GM12878 (cell line): ENCODE measurements at regions not wholly inside any gene's neighbourhood (a gene's known extent, or its start where the extent isn't known, plus 50 kb on each side); places are given as distances from the start of the nearest gene placed in this dataset.

ENCODE experiments used
- ATAC-seq: fragments of 200-7000 bp; cut with Tn5 transposase; 3 replicates; pipeline ENCODE4 v1.9.1; 2020; ENCODE audit warnings: mild to moderate bottlenecking, moderate library complexity
- BruUV-seq: library from RNA; stranded (reverse); fragments of 400-500 nt; replicated peaks from 2 replicates; lab custom pipeline; 2021; lab: Mats Ljungman, UMichigan
- CTCF ChIA-PET: fragments of 300-600 bp; sonication (Branson Sonifier 250); formaldehyde crosslinking; extraction: SDS; loops from one replicate; lab custom pipeline; 2021; ENCODE audit warnings: inconsistent platforms; lab: Yijun Ruan, JAX
- POLR2A ChIA-PET: fragments of 350-600 bp; formaldehyde crosslinking; extraction: SDS; loops from one replicate; lab custom pipeline; 2021; ENCODE audit warnings: inconsistent platforms; lab: Charles Lee
- RAD21 ChIA-PET: fragments of 300-600 bp; sonication (Branson Sonifier 250); formaldehyde crosslinking; loops from one replicate; lab custom pipeline; 2023; ENCODE audit warnings: antibody characterized with exemption; ENCODE audit not compliant: unreplicated experiment; lab: Charles Lee
- SMC1A ChIA-PET: fragments of 300-600 bp; sonication (Branson Sonifier 250); formaldehyde crosslinking; loops from one replicate; lab custom pipeline; 2023; ENCODE audit not compliant: unreplicated experiment, uncharacterized antibody; lab: Charles Lee
- DNase-seq: peaks from one replicate; pipeline ENCODE4 v3.0.0-alpha.2; 2011; ENCODE audit warnings: low read depth, low spot score
- FAIRE-seq: peaks from 3 replicates; lab custom pipeline; 2011; peaks lifted over from hg19 to GRCh38; lab: Jason Lieb, UNC
- H2AFZ ChIP-seq: 2 replicates; pipeline ENCODE4 v1.6.0; 2011; ENCODE audit warnings: low read depth, low read length, control low read depth; ENCODE audit not compliant: control insufficient read depth
- H3K27ac ChIP-seq: 2 replicates; pipeline ENCODE4 v1.5.1; 2011; ENCODE audit warnings: control low read depth; ENCODE audit not compliant: control insufficient read depth, insufficient read depth
- H3K27me3 ChIP-seq, 2 experiments: replicated peaks in 1 of 2; 2 replicates each; pipeline versions ENCODE4 v1.6.0 to v1.6.1; 2011; ENCODE audit warnings: low read length in 1 of 2; ENCODE audit not compliant: control insufficient read depth in 2 of 2, insufficient read depth in 2 of 2
- H3K36me3 ChIP-seq, 2 experiments: 2 replicates each; pipeline ENCODE4 v1.5.1; 2011; ENCODE audit warnings: low read length in 1 of 2; ENCODE audit not compliant: control insufficient read depth in 2 of 2, insufficient read depth in 2 of 2
- H3K4me1 ChIP-seq: 2 replicates; pipeline ENCODE4 v1.6.1; 2011; ENCODE audit warnings: mild to moderate bottlenecking, low read length, moderate library complexity, mixed read lengths; ENCODE audit not compliant: control insufficient read depth, insufficient read depth
- H3K4me2 ChIP-seq: 2 replicates; pipeline ENCODE4 v1.6.0; 2011; ENCODE audit warnings: control low read depth; ENCODE audit not compliant: control insufficient read depth, insufficient read depth
- H3K4me3 ChIP-seq: fragments of 200-600 bp; sonication (generic); 2 replicates; pipeline ENCODE4 v1.5.1; 2016
- H3K79me2 ChIP-seq: 2 replicates; pipeline ENCODE4 v1.6.0; 2011; ENCODE audit warnings: low read length; ENCODE audit not compliant: control insufficient read depth, insufficient read depth
- H3K9ac ChIP-seq: 2 replicates; pipeline ENCODE4 v1.8.0; 2011; ENCODE audit warnings: low read length, control low read depth, mixed read lengths; ENCODE audit not compliant: control insufficient read depth, insufficient read depth
- H3K9me3 ChIP-seq: replicated peaks from 3 replicates; pipeline ENCODE4 v1.5.1; 2011; ENCODE audit warnings: mild to moderate bottlenecking, low read length; ENCODE audit not compliant: control insufficient read depth, insufficient read depth
- H4K20me1 ChIP-seq: 2 replicates; pipeline ENCODE4 v1.6.0; 2011; ENCODE audit not compliant: control insufficient read depth, insufficient read depth
- CBFB ChIP-seq: IDR thresholded peaks from 2 replicates; pipeline ENCODE4 v1.6.1; 2016; ENCODE audit warnings: antibody characterized with exemption, low read depth
- CBX3 ChIP-seq: fragments of 200-600 bp; sonication (generic); IDR thresholded peaks from 2 replicates; pipeline ENCODE4 v1.6.1; 2016; ENCODE audit warnings: low read depth, borderline replicate concordance
- CEBPB ChIP-seq, 2 experiments: fragments of 150-350 bp in 1 of 2; IDR thresholded peaks; 2 replicates each; pipeline ENCODE4 v1.6.1; 2012 to 2014; ENCODE audit warnings: low read depth in 2 of 2, low read length in 2 of 2, borderline replicate concordance in 1 of 2, inconsistent platforms in 1 of 2
- DPF2 ChIP-seq: fragments of 450-650 bp; IDR thresholded peaks from 2 replicates; pipeline ENCODE4 v1.6.1; 2017; ENCODE audit warnings: mild to moderate bottlenecking
- FOXK2 ChIP-seq: fragments of 450-650 bp; IDR thresholded peaks from 2 replicates; pipeline ENCODE4 v1.6.1; 2017; ENCODE audit warnings: mild to moderate bottlenecking, moderate library complexity
- JUNB ChIP-seq: IDR thresholded peaks from 2 replicates; pipeline ENCODE4 v1.6.1; 2016; ENCODE audit warnings: antibody characterized with exemption, mild to moderate bottlenecking
- LARP7 ChIP-seq: fragments of 450-650 bp; IDR thresholded peaks from 2 replicates; pipeline ENCODE4 v1.6.1; 2017; ENCODE audit warnings: mild to moderate bottlenecking
- MTA2 ChIP-seq: fragments of 450-650 bp; IDR thresholded peaks from 2 replicates; pipeline ENCODE4 v1.6.1; 2016; ENCODE audit warnings: low read depth, mild to moderate bottlenecking, moderate library complexity
- MYB ChIP-seq: fragments of 150-350 bp; IDR thresholded peaks from 2 replicates; pipeline ENCODE4 v1.6.1; 2014; ENCODE audit warnings: mild to moderate bottlenecking, low read depth, low read length, borderline replicate concordance
- NFIC ChIP-seq: IDR thresholded peaks from 2 replicates; pipeline ENCODE4 v1.6.1; 2012; ENCODE audit warnings: low read depth, mild to moderate bottlenecking, inconsistent platforms, low read length, moderate library complexity
- PML ChIP-seq: IDR thresholded peaks from 2 replicates; pipeline ENCODE4 v1.6.1; 2012; ENCODE audit warnings: low read length, inconsistent platforms
- SIX5 ChIP-seq: IDR thresholded peaks from 2 replicates; pipeline ENCODE4 v1.6.1; 2011; ENCODE audit warnings: mild to moderate bottlenecking, low read depth, low read length, moderate library complexity; ENCODE audit not compliant: severe bottlenecking
- SUPT20H ChIP-seq: IDR thresholded peaks from 2 replicates; pipeline ENCODE4 v1.6.1; 2011; ENCODE audit warnings: low read depth, mild to moderate bottlenecking, low read length, moderate library complexity, borderline replicate concordance; ENCODE audit not compliant: control insufficient read depth
- ZBED1 ChIP-seq: IDR thresholded peaks from 2 replicates; pipeline ENCODE4 v1.6.1; 2016; ENCODE audit warnings: borderline replicate concordance
- ZNF207 ChIP-seq: fragments of 450-650 bp; IDR thresholded peaks from 2 replicates; pipeline ENCODE4 v1.6.1; 2014; ENCODE audit warnings: antibody characterized with exemption, mild to moderate bottlenecking, borderline replicate concordance
- WGBS: methylation state at CpG from one replicate; pipeline ENCODE4 v1.1.6; 2016; ENCODE audit warnings: low lambda C conversion rate; ENCODE audit not compliant: insufficient replicate concordance, insufficient coverage; ENCODE audit errors: missing lambda C conversion rate; 5-methylcytosine and 5-hydroxymethylcytosine counted together
- in situ Hi-C: fragments of 300-500 bp; cut with MboI; formaldehyde crosslinking; loops from 9 replicates; pipeline ENCODE4 v1.14.3; 2018; ENCODE audit warnings: mixed read lengths
- intact Hi-C: fragments of 100-400 bp; cut with micrococcal nuclease; formaldehyde crosslinking; loops from one replicate; pipeline ENCODE4 v1.14.2; 2022; ENCODE audit not compliant: unreplicated experiment
- TF ChIP-seq, protein P1 (sequence below): IDR thresholded peaks from 2 replicates; pipeline ENCODE4 v1.6.1; 2012; ENCODE audit warnings: low read depth, low read length, improper control_type of control experiment
- TF ChIP-seq, protein P2 (sequence below): IDR thresholded peaks from 2 replicates; pipeline ENCODE4 v1.6.1; 2011; ENCODE audit warnings: low read depth, low read length, improper control_type of control experiment, borderline replicate concordance

DNA sequence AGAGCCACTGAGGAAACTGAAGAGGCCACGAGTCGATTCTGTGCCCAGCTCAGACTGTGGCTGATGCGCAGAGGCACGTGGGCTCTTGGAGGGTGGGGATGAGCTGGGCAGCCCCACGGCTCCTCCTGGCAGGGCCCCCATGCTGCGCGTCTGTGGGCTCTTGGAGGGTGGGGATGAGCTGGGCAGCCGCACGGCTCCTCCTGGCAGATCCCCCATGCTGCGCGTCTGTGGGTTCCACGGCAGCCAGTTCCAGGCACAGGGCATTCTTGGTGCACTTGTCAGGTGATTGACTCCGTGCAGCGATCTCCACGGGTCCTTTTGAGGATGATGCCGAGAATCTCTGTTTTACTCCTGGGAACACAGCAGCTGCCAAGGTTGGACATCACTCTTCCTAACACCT is 138.1 kb upstream of the ZNF236 start:
- no peak for FAIRE-seq
- no peak overlapping the region for H3K9ac ChIP-seq
- no peaks in the 10 kb centered on the region for H3K9me3 ChIP-seq
- H3K27ac ChIP-seq = no peak overlapping the region
- H3K4me3 ChIP-seq = no peak overlapping the region
- TF ChIP-seq ZBED1 (no peak), DPF2 (no peak), NFIC (no peak), CBX3 (no peak), SIX5 (no peak), SUPT20H (no peak), CEBPB (IDR thresholded peaks at IDR 0.05; ENCODE audit: borderline replicate concordance in 1 of 2, low read depth in 2 of 2, low read length in 2 of 2) (no peak), CBFB (no peak), PML (no peak), ZNF207 (no peak), MTA2 (no peak), JUNB (no peak), MYB (no peak), FOXK2 (no peak), LARP7 (no peak)
- TF ChIP-seq, protein P1, sequence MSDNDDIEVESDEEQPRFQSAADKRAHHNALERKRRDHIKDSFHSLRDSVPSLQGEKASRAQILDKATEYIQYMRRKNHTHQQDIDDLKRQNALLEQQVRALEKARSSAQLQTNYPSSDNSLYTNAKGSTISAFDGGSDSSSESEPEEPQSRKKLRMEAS = no peak
- TF ChIP-seq, protein P2, sequence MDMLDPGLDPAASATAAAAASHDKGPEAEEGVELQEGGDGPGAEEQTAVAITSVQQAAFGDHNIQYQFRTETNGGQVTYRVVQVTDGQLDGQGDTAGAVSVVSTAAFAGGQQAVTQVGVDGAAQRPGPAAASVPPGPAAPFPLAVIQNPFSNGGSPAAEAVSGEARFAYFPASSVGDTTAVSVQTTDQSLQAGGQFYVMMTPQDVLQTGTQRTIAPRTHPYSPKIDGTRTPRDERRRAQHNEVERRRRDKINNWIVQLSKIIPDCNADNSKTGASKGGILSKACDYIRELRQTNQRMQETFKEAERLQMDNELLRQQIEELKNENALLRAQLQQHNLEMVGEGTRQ = no peak
- TF ChIP-seq, all 136 proteins: peak for 0
- WGBS = 67% methylated on average over 16 of the region's 16 CpGs
- Histone ChIP-seq H3K27me3 (no peaks in the 10 kb centered on the region; a peak in 1 of 4 replicates), H3K4me2 (no peak overlapping the region), H3K36me3 (no peaks in the 10 kb centered on the region), H2AFZ (no peak overlapping the region), H3K79me2 (no peaks in the 10 kb centered on the region), H3K4me1 (no peaks in the 10 kb centered on the region), H4K20me1 (no peaks in the 10 kb centered on the region)
- in situ Hi-C loops = no loop called here
- intact Hi-C loops = no loop called here
- ChIA-PET POLR2A (no interaction called here), SMC1A (no interaction called here), CTCF (interaction anchor here (1.0 to 2.1 kb wide), 3 partner anchors 284 to 288 kb away, joined by 3 to 6 read pairs (median 5); no protein-coding TSS in a partner anchor), RAD21 (no interaction called here)
- no peak for DNase-seq
- ATAC-seq = no peak
- no TSS peak for BruUV-seq
